Neutrophil (primary cell): ENCODE measurements at regions not wholly inside any gene's neighbourhood (a gene's known extent, or its start where the extent isn't known, plus 50 kb on each side); places are given as distances from the start of the nearest gene placed in this dataset.
A peak's percentile ranks its signal among the peaks of the same experiment; 100 is the strongest.
"Not testable (repeated sequence)": the region's sequence is repeated elsewhere in the genome, so short reads cannot be mapped to it uniquely, and the experiment has no call there.

Source experiments
- H3K27ac ChIP-seq: fragments of 200-600 bp; sonication (generic); 2 replicates; pipeline ENCODE4 v1.5.1; 2016; ENCODE audit warnings: mild to moderate bottlenecking, moderate library complexity
- H3K27me3 ChIP-seq: fragments of 200-600 bp; sonication (generic); 2 replicates; pipeline ENCODE4 v1.6.0; 2016; ENCODE audit warnings: mild to moderate bottlenecking
- H3K36me3 ChIP-seq: fragments of 200-600 bp; sonication (generic); 2 replicates; pipeline ENCODE4 v1.5.1; 2017
- H3K4me1 ChIP-seq, 2 experiments: fragments of 200-600 bp in 1 of 2; sonication (generic) in 1 of 2; 1 replicate in 1 of 2; 2 replicates in 1 of 2; pipeline versions ENCODE4 v1.5.1 to v1.6.1; 2013 to 2016; ENCODE audit warnings: low read depth in 1 of 2, low read length in 1 of 2, mild to moderate bottlenecking in 1 of 2, moderate library complexity in 1 of 2; ENCODE audit not compliant: control insufficient read depth in 1 of 2, insufficient read depth in 1 of 2
- H3K4me3 ChIP-seq, 2 experiments: fragments of 200-600 bp in 1 of 2; sonication (generic) in 1 of 2; 1 replicate in 1 of 2; 2 replicates in 1 of 2; pipeline ENCODE4 v1.5.1; 2013 to 2016; ENCODE audit warnings: low read depth in 1 of 2, low read length in 1 of 2, mild to moderate bottlenecking in 1 of 2, moderate library complexity in 1 of 2
- H3K9me3 ChIP-seq: fragments of 200-600 bp; sonication (generic); 2 replicates; pipeline ENCODE4 v1.5.1; 2016
- CTCF ChIP-seq: fragments of 200-600 bp; sonication (generic); IDR thresholded peaks from 2 replicates; pipeline ENCODE4 v1.5.1; 2016; ENCODE audit warnings: antibody characterized with exemption

GRCh38 chr12:93231938-93232337 lies 145.8 kb upstream of the NUDT4 start:
- no peaks in the 10 kb centered on the region for H3K9me3 ChIP-seq
- no peak overlapping the region for H3K4me3 ChIP-seq
- peaks cover 10 to 12% of the 10 kb centered on the region in 2 experiments for H3K4me1 ChIP-seq
- no peaks in the 10 kb centered on the region for H3K36me3 ChIP-seq
- TF ChIP-seq CTCF: no peak
- no peaks in the 10 kb centered on the region for H3K27me3 ChIP-seq
- H3K27ac ChIP-seq: no peak overlapping the region

- Histone ChIP-seq H3K9me3 (no peaks in the 10 kb centered on the region), H3K27me3 (no peaks in the 10 kb centered on the region), H3K36me3 (no peaks in the 10 kb centered on the region), H3K27ac (no peak overlapping the region), H3K4me3 (no peak overlapping the region), H3K4me1 (peaks cover 22 to 28% of the 10 kb centered on the region in 2 experiments)
- no peak for TF ChIP-seq CTCF
Observed at GRCh38 chr12:93234641-93235040, 143.1 kb upstream of the NUDT4 start.

DNA sequence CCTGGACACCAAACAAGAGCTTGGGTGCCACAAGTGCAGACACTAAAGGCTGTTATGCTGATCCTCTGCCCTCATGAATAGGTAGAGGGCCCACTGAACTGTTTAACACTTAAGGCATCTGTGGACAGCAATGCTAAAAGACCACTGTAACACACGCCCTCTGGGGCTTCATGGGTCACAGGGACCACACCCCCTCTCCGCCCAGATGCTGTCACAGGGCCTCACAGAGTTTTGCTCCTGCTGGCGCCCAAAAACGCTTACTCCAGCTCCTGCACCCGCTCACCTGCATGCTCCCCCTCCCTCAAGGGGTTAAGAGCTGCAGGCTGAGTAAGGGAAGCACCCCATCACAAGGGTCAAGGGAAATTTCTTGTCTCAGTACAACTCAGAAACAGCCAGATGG lies 141.8 kb upstream of the NUDT4 start:
- Histone ChIP-seq H3K9me3 (no peaks in the 10 kb centered on the region), H3K4me1 (peaks cover 16 to 26% of the 10 kb centered on the region in 2 experiments), H3K36me3 (no peaks in the 10 kb centered on the region), H3K4me3 (no peak overlapping the region), H3K27ac (no peak overlapping the region), H3K27me3 (no peaks in the 10 kb centered on the region)
- TF ChIP-seq CTCF: no peak

GRCh38 chr12:93237235-93237915 lies 140.3 kb upstream of the NUDT4 start:
- Histone ChIP-seq H3K27ac (peak overlapping the region; percentile 14), H3K4me1 (peaks cover 26 to 41% of the 10 kb centered on the region in 2 experiments), H3K4me3 (no peak overlapping the region), H3K27me3 (no peaks in the 10 kb centered on the region), H3K36me3 (no peaks in the 10 kb centered on the region), H3K9me3 (no peaks in the 10 kb centered on the region)
- no peak for TF ChIP-seq CTCF

GRCh38 chr12:93238512-93239262 lies 139.0 kb upstream of the NUDT4 start:
- not testable (repeated sequence) for H3K36me3 ChIP-seq, H3K27me3 ChIP-seq, H3K9me3 ChIP-seq, H3K4me3 ChIP-seq
- Histone ChIP-seq H3K27ac (peak overlapping the region; percentile 14), H3K4me1 (peaks cover 39 to 54% of the 10 kb centered on the region in 2 experiments)

- H3K27ac ChIP-seq, H3K4me3 ChIP-seq, H3K27me3 ChIP-seq, H3K36me3 ChIP-seq, H3K9me3 ChIP-seq: not testable (repeated sequence)
- peaks cover 50 to 65% of the 10 kb centered on the region in 2 experiments for H3K4me1 ChIP-seq
Observed at GRCh38 chr12:93239789-93240188, 137.9 kb upstream of the NUDT4 start.
